Left lung (tissue), 4 donors: ENCODE measurements at regions not wholly inside any gene's neighbourhood (a gene's known extent, or its start where the extent isn't known, plus 50 kb on each side); places are given as distances from the start of the nearest gene placed in this dataset.
A peak's percentile ranks its signal among the peaks of the same experiment; 100 is the strongest.

ENCODE experiments used
- ATAC-seq: fragments of 200-7000 bp; cut with Tn5 transposase; one replicate; pipeline ENCODE4 v1.9.1; 2020; ENCODE audit warnings: moderate library complexity
- DNase-seq, 4 donors: peaks; one replicate each; pipeline ENCODE4 v3.0.0-alpha.2; 2013 to 2020
- H3K27ac ChIP-seq, 2 donors: fragments of 200-600 bp; sonication (generic) in 1 of 2; one replicate each; pipeline versions ENCODE4 v1.5.0 to v1.8.0; 2020 to 2021
- H3K27me3 ChIP-seq, 2 donors: fragments of 200-600 bp; sonication (generic) in 1 of 2; one replicate each; pipeline versions ENCODE4 v1.5.0 to v1.8.0; 2020 to 2021
- H3K36me3 ChIP-seq, 2 donors: fragments of 200-600 bp; sonication (generic) in 1 of 2; one replicate each; pipeline versions ENCODE4 v1.5.0 to v1.8.0; 2020 to 2021
- H3K4me1 ChIP-seq, 2 donors: fragments of 200-600 bp; one replicate each; pipeline ENCODE4 v1.8.0; 2021
- H3K4me3 ChIP-seq, 2 donors: fragments of 200-600 bp; sonication (generic) in 1 of 2; one replicate each; pipeline versions ENCODE4 v1.5.0 to v1.8.0; 2020 to 2021; ENCODE audit warnings: mild to moderate bottlenecking in 1 of 2
- H3K9me3 ChIP-seq, 2 donors: fragments of 200-600 bp; sonication (generic) in 1 of 2; one replicate each; pipeline versions ENCODE4 v1.5.0 to v1.8.0; 2020 to 2021
- intact Hi-C, 2 donors: fragments of 100-400 bp; cut with DNase I; formaldehyde crosslinking; loops; one replicate each; pipeline versions ENCODE4 v1.11.2 to v1.14.2; 2022
- TF ChIP-seq, protein P1 (sequence below), 2 donors: fragments of 200-600 bp; sonication (generic) in 1 of 2; IDR thresholded peaks; one replicate each; pipeline versions ENCODE4 v1.5.0 to v1.8.0; 2021; ENCODE audit warnings: antibody characterized with exemption in 2 of 2
- donor health status: DM: no; HTN: yes; CAD: no.
- donor health status: DM: no; HTN: no; CAD: no.

DNA sequence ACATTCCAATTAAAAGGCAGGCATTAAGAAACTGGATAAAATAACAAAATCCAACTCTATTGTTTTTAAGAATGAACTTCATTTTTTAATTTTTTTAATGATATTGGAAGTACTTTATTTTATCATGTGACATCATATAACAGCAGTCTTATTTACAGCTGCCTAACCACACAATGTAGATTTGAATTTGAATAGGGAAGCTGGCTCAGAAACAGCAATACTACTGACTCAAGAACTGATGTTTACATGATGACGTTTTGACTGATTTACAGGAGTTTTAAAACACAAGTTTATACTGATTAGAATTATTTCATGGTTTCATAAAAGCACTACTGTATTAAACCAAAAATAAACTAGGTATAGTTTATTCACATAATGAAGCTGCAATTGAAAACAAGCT lies 348.7 kb upstream of the NR5A2 start:
- no peaks in the 10 kb centered on the region for H3K9me3 ChIP-seq
- H3K27me3 ChIP-seq, result no peaks in the 10 kb centered on the region
- H3K27ac ChIP-seq, result no peak overlapping the region
- ATAC-seq (no peak), DNase-seq (no peak)
- TF ChIP-seq, protein P1, sequence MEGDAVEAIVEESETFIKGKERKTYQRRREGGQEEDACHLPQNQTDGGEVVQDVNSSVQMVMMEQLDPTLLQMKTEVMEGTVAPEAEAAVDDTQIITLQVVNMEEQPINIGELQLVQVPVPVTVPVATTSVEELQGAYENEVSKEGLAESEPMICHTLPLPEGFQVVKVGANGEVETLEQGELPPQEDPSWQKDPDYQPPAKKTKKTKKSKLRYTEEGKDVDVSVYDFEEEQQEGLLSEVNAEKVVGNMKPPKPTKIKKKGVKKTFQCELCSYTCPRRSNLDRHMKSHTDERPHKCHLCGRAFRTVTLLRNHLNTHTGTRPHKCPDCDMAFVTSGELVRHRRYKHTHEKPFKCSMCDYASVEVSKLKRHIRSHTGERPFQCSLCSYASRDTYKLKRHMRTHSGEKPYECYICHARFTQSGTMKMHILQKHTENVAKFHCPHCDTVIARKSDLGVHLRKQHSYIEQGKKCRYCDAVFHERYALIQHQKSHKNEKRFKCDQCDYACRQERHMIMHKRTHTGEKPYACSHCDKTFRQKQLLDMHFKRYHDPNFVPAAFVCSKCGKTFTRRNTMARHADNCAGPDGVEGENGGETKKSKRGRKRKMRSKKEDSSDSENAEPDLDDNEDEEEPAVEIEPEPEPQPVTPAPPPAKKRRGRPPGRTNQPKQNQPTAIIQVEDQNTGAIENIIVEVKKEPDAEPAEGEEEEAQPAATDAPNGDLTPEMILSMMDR (IDR thresholded peaks at IDR 0.05), result no peak
- H3K4me3 ChIP-seq, result no peak overlapping the region
- H3K36me3 ChIP-seq, result no peaks in the 10 kb centered on the region
- H3K4me1 ChIP-seq, result no peaks in the 10 kb centered on the region
- intact Hi-C loops, result no loop called here

DNA sequence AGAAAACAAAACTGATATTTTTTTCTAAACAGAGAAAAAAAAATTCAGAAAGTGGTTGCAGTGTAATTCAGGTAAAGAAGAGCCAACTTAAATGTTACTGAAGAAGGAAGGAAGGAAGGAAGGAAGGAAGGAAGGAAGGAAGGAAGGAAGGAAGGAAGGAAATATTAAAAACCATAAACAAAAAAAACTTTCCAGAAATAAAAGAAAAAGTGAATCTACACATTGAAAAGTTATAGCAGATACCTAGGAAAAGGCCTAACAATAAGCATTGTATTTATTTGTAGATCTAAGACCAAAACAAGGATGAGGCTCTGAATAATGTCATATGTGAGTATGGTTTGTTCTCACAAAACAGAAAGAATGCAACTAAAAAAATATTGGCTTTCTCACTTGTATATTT lies 345.4 kb upstream of the NR5A2 start:
- peaks cover 0 to 9% of the 10 kb centered on the region in 2 donors for H3K4me1 ChIP-seq
- H3K9me3 ChIP-seq, result no peaks in the 10 kb centered on the region
- no peaks in the 10 kb centered on the region for H3K36me3 ChIP-seq
- ATAC-seq, result no peak
- H3K27ac ChIP-seq, result no peak overlapping the region
- H3K4me3 ChIP-seq, result no peak overlapping the region
- H3K27me3 ChIP-seq, result no peaks in the 10 kb centered on the region
- intact Hi-C loops, result no loop called here
- no peak for DNase-seq
- TF ChIP-seq, protein P1 (IDR thresholded peaks at IDR 0.05), result no peak

DNA sequence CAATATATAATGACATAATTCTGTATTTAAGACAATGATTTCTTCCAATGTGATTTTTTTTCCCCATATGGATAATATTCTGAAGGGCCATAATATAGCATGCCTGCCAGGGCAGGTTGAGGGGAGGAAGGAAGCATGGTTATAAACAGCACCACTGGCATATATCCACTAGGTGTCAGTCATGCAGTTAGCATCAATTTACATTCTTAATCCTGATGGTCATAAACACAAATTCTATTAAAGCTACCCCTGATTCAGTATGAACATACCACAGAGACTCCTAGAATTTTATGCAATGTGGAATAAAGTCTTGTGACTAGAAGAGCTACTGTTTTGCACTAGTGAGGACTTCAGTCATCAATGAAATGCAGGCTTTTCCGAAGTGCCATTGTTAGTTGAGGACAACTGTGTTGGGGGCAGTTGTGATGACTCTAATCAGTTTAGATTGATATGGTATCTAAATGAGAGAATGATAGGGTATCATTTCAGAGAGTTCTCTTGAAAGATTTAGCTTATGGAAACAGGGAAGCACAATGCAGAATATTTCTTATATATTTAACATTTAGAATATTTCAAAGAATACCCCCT lies 342.7 kb upstream of the NR5A2 start:
- intact Hi-C loops, result no loop called here

DNA sequence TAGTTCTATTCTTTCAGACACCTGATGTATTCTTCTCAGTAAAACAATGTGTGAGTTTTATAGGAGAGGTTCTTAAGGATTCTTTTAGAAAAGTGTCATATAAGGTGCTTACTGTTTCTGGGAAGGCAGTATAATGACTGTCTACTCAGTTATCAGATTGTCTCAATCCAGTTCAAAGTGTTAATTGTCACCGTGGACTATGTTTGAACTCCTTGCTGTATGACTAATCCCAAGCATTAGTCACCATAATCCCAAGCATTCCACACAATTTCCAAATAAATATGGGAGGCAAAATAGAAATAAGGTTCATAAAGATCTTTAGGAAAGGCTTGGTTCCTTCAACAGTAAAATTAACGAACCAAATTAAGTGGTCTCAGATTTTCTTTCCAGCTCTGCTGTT lies 342.1 kb upstream of the NR5A2 start:
- ATAC-seq, result peak; percentile 78
- Histone ChIP-seq H3K27ac (no peak overlapping the region), H3K9me3 (no peaks in the 10 kb centered on the region), H3K36me3 (no peaks in the 10 kb centered on the region), H3K4me1 (peaks cover 0 to 9% of the 10 kb centered on the region in 2 donors), H3K4me3 (no peak overlapping the region), H3K27me3 (no peaks in the 10 kb centered on the region)
- TF ChIP-seq, protein P1 (IDR thresholded peaks at IDR 0.05), result no peak
- no peak for DNase-seq
- intact Hi-C loops, result no loop called here

More for the DNA sequence above, 342.7 kb upstream of the NR5A2 start:
- Histone ChIP-seq H3K27ac (no peak overlapping the region), H3K4me3 (no peak overlapping the region), H3K9me3 (no peaks in the 10 kb centered on the region), H3K27me3 (no peaks in the 10 kb centered on the region), H3K36me3 (no peaks in the 10 kb centered on the region), H3K4me1 (peaks cover 0 to 9% of the 10 kb centered on the region in 2 donors)
- peak in 2 of 4 donors; percentile 49 to 64 for DNase-seq
- TF ChIP-seq, protein P1 (IDR thresholded peaks at IDR 0.05), result peak; percentile 58 to 78
- ATAC-seq, result peak; percentile 96

DNA sequence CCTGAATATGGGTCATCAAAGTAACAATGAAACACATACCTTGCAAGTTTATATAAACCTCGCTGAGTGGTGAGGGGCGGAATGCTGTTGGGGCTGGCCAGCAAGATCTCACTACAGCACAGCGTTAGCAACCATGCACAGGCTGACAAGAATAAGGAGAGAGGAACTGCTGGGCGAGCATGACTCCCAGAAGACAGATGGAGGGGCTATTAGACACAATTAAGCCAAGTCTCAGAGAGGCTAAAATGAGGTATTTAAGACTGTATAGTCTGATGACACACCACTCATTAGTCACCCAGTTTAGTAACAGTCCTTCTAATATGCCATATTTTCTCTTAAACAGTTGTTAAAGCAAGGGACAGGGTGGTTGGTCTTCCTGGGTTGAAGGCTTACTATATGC lies 340.2 kb upstream of the NR5A2 start:
- intact Hi-C loops, result no loop called here
- no peaks in the 10 kb centered on the region for H3K9me3 ChIP-seq

More for the DNA sequence above, 340.2 kb upstream of the NR5A2 start:
- H3K4me3 ChIP-seq, result no peak overlapping the region
- ATAC-seq (no peak), DNase-seq (no peak)
- peaks cover 0 to 28% of the 10 kb centered on the region in 2 donors for H3K4me1 ChIP-seq
- TF ChIP-seq, protein P1 (IDR thresholded peaks at IDR 0.05), result no peak
- no peaks in the 10 kb centered on the region for H3K27me3 ChIP-seq
- H3K27ac ChIP-seq, result no peak overlapping the region
- no peaks in the 10 kb centered on the region for H3K36me3 ChIP-seq
